HG02885 (cell line): ENCODE measurements at regions not wholly inside any gene's neighbourhood (a gene's known extent, or its start where the extent isn't known, plus 50 kb on each side); places are given as distances from the start of the nearest gene placed in this dataset.

Experiments used
- ATAC-seq: cut with Tn5 transposase; IDR thresholded peaks from one replicate; pipeline ENCODE4 v1.9.1; 2021; ENCODE audit warnings: mild to moderate bottlenecking; ENCODE audit not compliant: unreplicated experiment, poor library complexity

- ATAC-seq: no peak
These were observed 835.8 kb upstream of the TMEM132C start for GRCh38 chr12:127431177-127431576.

DNA sequence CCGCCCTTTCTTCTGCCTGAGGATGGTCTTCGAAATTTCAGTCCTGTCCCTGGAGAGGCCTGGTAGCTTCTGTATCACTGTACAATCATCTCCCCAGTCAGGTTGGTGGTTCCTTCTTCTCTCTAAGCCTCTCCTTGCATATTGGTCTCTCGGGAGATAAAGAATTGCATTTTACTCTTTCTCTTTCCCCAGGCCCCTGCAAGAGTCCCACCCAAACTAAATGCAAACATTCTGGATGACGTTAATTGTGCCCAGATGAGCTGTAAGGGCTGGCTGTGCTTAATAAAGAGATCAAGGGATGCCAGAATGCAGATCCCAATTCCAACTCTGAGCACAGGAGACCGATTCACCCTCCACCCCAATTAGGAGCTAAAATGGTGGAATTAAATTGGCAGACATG, 835.4 kb upstream of the TMEM132C start:
- ATAC-seq: no peak

DNA sequence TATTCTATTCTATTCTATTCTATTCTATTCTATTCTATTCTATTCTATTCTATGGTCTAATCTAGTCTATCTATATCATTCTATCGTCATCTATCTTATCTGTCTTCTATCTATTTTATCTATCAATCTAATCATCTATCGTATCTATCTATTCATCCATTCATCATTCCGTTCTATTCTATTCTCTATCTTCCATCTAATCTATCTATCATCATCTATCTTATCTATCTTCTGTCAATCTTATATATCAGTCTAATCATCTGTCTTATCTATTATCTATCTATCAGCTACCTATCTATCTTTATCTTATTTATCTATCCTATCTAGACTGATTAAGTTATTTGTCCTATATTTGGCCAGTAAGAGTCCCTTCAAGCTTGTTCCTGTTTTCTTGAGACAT, 831.5 kb upstream of the TMEM132C start:
- ATAC-seq: no peak

GRCh38 chr12:127438512-127439244, 828.3 kb upstream of the TMEM132C start:
- ATAC-seq: no peak

DNA sequence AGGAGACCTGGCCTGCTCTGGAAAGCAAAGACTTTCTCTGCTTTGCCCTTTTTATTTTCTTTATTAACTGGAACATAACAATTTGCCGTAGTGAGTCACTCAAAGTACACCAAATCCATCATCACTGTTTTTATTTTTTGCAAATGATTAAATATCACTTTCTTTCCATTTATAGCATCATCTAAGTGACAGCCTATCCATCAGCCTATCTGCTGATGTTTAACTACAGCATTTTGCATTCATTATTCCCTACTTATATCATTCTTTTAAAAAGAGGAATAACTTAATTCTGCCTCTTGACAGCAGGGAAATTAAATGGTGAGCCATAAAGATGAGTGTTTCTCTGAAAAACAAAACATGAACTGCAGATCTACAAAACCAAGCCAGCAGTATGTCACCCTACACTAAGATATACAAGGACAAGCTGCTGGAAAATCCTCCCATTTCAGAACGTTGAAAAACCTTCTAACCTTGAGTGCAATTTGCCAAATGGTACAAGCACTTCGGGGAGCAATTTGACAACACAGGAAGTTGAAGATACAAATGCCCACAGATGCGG, 821.3 kb upstream of the TMEM132C start:
- ATAC-seq: no peak

- ATAC-seq: no peak
These were observed 818.1 kb upstream of the TMEM132C start for GRCh38 chr12:127448906-127449305.

DNA sequence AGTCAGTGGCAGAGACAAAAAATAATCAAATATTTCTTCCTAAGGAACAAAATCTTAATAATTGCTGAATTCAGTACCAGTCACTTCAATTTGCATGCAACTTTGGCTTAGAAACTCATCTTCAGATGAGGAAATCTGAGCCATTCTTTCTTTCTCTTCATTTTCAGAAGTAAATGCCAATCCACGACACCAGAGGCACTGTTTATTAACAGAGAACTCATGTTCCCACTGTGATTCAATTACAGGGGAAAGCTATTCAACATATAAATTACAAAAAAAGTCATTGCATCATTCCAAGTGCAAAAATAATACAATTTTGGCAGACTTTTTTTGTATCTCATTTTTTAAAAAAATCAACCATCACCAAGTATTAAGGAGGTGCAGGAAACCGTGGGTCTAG, 816.1 kb upstream of the TMEM132C start:
- ATAC-seq: no peak

DNA sequence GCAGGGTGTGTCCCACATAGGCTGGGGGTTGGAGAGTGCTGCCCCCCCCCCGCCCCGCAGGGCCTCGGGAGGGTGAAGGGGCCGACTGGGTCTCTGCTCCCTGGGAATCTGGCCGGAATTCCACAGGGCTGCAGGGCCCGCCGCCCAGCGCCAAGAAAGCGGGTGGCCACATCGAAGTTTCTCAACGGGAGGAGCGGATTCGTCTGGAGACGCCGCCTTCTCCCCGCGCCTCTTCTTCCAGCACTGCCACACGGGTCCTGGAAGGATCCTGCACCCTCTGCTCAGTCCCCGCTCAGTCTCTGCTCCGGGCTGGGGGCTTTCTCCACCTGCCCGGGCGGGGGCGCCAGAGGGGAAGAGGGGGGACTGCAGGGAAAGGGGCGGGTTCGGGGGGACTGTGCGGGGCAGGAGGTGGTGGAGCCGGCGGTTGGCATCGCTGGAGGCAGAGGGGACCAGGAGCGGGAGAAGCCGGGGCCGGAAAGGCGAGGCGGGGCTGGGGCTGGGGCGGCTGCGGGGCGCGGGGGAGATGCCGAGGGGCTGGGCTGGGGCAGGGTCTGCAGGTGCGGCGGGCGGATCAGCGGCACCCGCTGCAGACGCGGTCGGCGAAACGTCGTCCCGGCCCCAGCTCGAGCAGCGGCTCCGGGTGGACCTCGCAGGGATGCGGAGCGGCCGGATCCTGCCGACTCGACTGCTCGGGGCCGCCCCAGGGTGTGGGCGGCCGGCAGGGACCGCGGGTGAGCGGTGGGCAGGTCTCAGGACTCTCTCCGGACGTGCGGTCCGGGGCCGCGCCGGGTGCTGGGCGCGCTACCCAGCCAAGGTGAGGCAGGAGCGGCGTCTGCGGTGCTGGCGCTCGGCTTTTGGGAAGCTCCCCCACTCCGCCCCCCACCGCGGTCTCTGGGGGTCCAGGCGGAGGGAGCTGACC, 811.4 kb upstream of the TMEM132C start:
- no peak for ATAC-seq

GRCh38 chr12:127457726-127458125, 809.2 kb upstream of the TMEM132C start:
- no peak for ATAC-seq

GRCh38 chr12:127459166-127459565, 807.8 kb upstream of the TMEM132C start:
- ATAC-seq: no peak

DNA sequence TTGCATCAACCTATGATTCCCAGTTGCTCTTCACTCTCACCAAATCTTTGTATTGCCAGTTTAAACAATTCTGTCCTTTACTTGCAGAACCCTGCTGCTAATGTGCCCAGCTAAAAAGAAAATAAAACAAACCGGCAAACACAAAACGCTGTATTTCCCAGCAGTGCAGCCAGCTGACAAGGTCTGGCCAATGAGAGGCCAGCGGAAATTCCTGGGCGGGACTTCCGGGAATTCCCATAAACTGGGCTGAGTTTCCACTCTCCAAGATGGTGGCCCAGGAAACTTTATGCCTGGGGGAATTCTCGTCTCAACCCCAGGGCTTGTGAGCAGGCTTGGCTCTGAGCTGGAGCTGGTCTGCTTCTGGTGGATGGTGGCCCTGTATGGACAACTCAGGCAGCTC, 807.3 kb upstream of the TMEM132C start:
- ATAC-seq: no peak

DNA sequence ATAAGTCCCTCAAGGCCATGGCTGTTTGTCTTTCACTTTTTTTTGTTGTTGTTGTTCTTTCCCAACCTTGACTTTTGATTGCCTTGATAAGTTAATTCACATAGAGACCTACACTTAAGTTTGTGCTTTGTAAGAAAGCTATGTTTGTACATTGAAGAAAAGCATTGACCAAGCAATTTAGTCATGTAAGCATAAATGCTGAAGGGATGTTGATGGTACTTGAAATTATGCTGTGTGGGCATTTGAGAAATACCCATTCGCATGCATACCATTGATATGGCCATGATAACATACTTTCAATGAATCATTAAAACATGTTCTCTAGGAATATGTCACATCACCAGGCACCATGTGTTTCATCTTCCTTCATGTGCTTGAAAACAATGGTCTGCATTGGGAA, 803.7 kb upstream of the TMEM132C start:
- ATAC-seq: no peak

- ATAC-seq: no peak
These were observed 797.6 kb upstream of the TMEM132C start for GRCh38 chr12:127469331-127469730.

DNA sequence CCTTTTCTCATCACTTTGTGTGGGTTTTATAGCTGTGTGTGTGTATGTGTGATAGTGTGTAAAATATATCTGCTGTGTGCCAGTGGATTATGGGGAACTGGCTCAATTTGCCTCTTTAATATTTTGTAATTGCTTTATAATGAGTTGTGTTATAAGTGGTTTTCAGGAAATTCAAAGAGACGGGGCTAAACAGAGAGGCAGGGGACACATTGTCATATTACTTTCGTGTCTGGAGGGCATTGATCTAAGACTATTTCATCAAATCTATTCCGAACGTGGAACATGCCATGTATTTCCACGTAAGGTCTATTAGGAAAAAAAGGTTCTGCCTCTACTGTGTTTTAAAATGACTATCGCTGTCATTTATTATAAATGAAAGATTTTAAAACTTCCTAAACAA, 793.2 kb upstream of the TMEM132C start:
- ATAC-seq: no peak

GRCh38 chr12:127479256-127479655, 787.7 kb upstream of the TMEM132C start:
- no peak for ATAC-seq

- no peak for ATAC-seq
These were observed 786.1 kb upstream of the TMEM132C start for GRCh38 chr12:127480775-127481314.

DNA sequence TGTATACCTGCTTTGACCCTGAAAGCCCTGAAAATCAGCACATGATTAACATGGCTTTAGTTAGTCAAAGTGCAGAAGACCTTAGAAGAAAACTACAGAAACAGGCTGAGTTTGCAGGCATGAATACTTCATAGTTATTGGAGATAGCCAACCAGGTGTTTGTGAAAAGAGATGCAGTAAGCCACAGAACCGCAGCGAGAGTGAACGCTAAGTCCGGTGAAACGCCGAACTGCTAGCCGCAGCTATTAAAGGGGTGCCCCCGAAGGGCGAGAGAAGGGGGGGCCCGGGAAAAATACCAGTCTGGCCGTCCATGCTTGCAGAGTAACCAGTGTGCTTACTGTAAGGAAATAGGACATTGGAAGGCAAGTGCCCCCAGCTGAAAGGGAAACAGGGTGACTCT, 784.0 kb upstream of the TMEM132C start:
- no peak for ATAC-seq

DNA sequence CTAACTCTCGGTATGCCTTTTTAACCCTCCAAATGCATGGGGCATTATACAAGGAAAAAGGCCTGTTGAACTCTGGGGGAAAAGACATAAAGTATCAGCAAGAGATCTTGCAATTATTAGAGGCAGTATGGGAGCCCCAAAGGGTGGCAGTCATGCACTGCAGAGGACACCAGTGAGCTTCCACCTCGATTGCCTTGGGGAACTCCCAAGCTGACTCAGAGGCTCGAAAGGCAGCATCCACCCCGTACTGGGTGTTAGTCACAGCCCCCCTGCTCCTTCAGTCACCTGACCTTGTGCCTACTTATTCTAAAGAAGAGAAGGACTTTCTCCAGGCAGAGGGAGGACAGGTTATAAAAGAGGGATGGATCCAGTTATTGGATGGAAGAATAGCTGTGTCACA, 781.4 kb upstream of the TMEM132C start:
- no peak for ATAC-seq

DNA sequence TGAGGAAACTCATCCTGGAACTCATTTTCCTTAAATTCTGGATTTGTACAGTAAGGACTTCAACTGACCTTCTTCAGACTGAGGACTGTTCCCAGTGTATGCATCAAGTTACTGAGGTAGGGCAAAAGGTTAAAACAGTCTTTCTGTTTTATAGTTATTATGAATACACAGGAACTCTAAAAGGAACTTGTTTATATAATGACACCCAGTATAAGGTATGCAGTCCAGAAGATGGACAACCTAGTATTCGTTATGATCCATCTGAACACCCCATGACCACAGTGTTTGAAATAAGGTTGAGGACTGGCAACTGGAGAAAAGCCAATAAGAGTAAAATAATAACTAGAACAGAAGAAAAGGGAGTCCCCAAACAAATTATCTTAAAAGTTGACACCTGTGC, 779.9 kb upstream of the TMEM132C start:
- ATAC-seq: no peak

DNA sequence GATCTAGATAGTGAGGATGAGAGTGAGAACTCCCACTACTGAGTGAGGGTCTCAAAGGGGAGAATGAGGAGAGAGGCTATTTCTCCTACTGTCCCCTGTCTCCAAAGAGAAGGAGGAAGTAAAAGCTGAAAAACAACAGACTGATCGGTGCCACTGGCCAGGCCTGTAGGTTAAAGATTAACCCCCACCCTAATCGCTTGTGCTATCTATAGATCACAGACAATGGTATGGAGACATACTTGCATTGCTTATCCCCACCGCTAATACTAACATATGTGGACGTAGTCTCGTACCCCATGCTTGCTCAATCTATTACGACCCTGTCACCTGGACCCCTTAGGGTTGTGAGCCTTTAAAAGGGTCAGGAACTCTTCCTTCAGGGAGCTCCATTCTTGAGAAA, 777.9 kb upstream of the TMEM132C start:
- ATAC-seq: no peak
